ENCODE measurements at regions not wholly inside any gene's neighbourhood (a gene's known extent, or its start where the extent isn't known, plus 50 kb on each side); places are given as distances from the start of the nearest gene placed in this dataset.

DNA sequence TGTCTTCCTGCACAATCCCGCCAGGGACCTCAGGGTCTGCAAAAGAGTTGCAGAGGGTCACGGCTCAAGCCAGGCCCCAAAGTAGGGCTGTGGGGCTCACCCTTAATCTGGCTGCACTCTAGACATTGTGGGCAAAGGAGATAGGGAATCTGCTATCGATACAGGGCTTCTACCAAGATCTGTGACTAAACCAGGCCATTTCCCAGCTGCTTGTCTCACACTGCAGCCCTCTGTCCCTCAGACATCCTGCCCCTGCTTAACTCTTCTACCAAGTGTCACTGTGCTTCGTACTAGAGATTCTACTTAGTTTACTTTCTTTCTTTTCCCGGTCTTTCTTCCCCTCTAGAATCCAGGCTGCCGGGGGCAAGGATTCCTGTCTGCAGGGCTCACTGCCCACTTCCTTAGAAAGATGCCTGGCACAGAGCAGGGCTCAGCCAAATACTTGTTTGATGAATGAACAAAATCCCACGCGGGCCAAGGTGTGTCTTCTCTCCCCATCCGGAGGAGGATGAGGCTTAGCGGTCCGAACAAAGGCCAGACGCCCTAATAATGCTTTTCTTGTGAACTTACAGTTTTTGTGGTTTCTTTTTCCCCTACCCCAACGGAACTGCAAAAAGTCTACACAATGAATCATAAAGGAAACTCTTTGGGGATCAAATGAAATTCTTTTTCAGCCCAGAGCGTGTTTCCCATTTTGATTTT, 61.3 kb upstream of the ANO1 start:
- in situ Hi-C loops (cut with HindIII; ENCODE audit: low sequenced_read_pairs): no loop called here

GRCh38 chr11:70018816-70019215, 59.3 kb upstream of the ANO1 start:
- in situ Hi-C loops (cut with HindIII; ENCODE audit: low sequenced_read_pairs): no loop called here

GRCh38 chr11:70019576-70020011, 58.5 kb upstream of the ANO1 start:
- in situ Hi-C loops (cut with HindIII; ENCODE audit: low sequenced_read_pairs): no loop called here

- in situ Hi-C loops (cut with HindIII; ENCODE audit: low sequenced_read_pairs): no loop called here
These were observed 57.5 kb upstream of the ANO1 start for GRCh38 chr11:70020336-70021214.

DNA sequence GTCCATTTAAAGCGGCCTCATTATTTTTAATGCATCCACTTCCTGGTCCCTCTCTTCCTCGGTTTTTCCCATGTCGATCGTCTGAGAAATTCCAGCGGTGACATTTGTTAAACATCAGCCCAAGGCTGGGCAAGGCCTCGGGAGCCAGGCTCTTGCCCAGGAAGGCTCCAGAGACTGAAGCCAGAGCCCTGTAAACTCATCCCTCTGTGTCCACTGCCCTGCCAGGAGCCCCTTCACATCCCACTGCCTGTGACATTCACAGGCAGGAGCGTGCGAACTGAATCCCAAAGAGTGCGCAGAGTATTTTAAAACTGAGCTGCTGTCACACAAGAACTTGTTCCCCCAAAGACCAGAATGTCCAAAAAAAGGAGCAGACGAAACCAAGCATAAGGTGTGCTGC, 56.5 kb upstream of the ANO1 start:
- in situ Hi-C loops (cut with HindIII; ENCODE audit: low sequenced_read_pairs): no loop called here

DNA sequence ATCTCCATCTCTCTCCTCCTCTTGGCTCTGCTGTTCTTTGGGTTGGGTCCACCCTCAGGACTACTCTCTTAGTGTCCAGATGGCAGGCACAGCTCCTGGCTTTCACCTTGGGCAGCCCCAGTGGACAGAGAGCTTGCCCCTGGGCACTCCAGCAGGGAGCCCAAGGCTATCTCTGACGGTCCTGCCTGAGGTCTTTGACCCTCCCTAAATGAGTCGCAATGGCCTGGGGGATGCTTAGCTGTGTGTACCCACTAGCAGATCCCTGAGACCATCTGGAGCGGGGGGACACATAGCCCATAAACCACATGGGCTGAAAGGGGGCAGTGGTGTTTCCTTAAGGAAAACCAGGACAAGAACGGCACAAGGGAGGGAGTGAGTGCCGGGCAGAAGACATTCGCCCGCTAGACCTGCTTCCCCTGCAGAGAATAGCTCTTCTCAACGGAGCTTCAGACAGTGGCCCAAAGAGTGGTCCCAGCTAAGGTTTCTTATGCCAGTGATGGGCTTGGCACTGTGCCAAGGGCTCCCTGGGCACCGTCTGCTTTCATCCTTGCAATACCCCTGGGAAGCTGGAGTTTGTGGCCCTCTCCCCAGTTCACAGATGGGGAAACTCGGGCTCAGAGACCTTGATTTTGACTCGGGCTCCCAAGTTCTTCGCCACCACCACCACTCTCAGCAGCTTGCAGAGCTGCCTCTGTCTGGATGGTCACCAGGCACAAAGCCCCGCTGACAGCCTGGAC, 53.9 kb upstream of the ANO1 start:
- in situ Hi-C loops (cut with HindIII; ENCODE audit: low sequenced_read_pairs): no loop called here

GRCh38 chr11:70024773-70025045, 53.4 kb upstream of the ANO1 start:
- in situ Hi-C loops (cut with HindIII; ENCODE audit: low sequenced_read_pairs): loop anchor here (25.0 kb wide), 1 partner anchor 163 kb away; no protein-coding TSS in a partner anchor

DNA sequence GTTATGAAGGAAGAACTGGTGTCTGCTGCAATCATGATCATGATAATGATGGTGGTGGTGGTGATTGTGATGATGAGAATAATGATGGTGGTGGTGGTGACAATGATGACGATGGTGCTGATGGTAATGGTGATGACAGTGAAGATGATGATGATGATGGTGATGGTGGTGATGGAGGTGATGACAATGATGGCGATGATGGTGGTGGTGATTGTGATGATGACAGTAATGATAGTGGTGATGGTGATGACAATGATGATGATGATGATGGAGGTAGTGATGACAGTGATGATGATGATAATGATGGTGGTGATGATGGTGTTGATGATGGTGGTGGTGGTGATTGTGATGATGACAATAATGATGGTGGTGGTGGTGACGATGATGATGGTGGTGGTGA, 52.8 kb upstream of the ANO1 start:
- in situ Hi-C loops (cut with HindIII; ENCODE audit: low sequenced_read_pairs): loop anchor here (25.0 kb wide), 1 partner anchor 162 kb away; no protein-coding TSS in a partner anchor

DNA sequence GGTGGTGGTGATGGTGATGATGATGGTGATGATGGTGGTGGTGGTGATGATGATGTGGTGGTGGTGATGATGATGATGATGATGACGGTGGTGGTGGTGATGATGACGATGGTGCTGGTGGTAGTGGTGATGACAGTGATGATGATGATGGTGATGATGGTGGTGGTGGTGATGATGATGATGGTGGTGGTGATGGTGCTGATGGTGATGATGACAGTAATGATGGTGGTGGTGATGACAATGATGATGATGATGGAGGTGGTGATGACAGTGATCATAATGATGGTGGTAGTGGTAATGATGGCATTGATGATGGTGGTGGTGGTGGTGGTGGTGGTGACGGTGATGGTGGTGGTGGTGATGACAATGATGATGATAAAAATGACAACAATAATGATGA, 52.1 kb upstream of the ANO1 start:
- in situ Hi-C loops (cut with HindIII; ENCODE audit: low sequenced_read_pairs): loop anchor here (25.0 kb wide), 1 partner anchor 161 kb away; no protein-coding TSS in a partner anchor

DNA sequence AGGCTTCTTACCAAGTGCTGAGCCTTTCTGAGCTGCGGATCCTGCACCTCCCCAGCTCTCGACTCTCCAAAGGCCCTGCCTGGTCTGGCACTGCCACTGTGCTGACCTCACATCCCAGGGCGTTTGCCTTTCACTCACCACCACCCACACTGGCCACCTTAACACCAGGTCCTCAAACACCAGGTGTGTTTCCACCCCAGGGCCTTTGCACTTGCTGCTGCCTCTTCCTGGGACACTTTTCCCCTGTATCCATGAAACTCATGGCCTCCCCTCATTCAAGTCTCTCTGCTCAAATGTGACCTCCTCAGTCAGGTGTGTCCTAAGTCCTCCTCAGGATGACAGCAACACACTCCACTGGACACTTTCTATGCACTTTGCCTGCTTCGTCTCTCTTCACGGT, 51.4 kb upstream of the ANO1 start:
- in situ Hi-C loops (cut with HindIII; ENCODE audit: low sequenced_read_pairs): loop anchor here (25.0 kb wide), 1 partner anchor 161 kb away; no protein-coding TSS in a partner anchor

DNA sequence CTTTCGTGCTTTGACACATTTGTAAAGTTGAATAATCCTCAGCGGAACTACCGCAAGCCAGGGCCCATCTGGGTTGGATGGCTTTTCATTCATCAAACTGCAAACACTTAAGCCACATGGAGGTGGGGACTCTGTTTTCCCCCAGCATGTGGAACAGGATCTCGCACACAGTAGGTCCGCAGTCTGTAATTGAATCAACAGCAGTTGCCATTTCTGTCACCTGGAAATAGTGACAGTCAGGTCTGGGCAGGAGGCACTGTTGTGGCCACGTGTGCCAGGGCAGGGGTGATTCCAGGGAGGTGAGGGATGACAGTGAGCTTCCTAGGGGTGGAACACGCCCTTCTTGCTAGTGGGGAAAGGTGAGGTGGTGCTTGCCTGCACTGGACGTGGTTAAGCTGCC, 50.7 kb upstream of the ANO1 start:
- in situ Hi-C loops (cut with HindIII; ENCODE audit: low sequenced_read_pairs): loop anchor here (25.0 kb wide), 1 partner anchor 160 kb away; no protein-coding TSS in a partner anchor

- in situ Hi-C loops (cut with HindIII; ENCODE audit: low sequenced_read_pairs): loop anchor here (25.0 kb wide), 1 partner anchor 159 kb away; no protein-coding TSS in a partner anchor
These were observed 49.8 kb upstream of the ANO1 start for GRCh38 chr11:70028147-70028855.

Data from endothelial cell of hepatic sinusoid (primary cell).